ENCODE measurements at regions not wholly inside any gene's neighbourhood (a gene's known extent, or its start where the extent isn't known, plus 50 kb on each side); places are given as distances from the start of the nearest gene placed in this dataset.
"Not testable (repeated sequence)": the region's sequence is repeated elsewhere in the genome, so short reads cannot be mapped to it uniquely, and the experiment has no call there.

DNA sequence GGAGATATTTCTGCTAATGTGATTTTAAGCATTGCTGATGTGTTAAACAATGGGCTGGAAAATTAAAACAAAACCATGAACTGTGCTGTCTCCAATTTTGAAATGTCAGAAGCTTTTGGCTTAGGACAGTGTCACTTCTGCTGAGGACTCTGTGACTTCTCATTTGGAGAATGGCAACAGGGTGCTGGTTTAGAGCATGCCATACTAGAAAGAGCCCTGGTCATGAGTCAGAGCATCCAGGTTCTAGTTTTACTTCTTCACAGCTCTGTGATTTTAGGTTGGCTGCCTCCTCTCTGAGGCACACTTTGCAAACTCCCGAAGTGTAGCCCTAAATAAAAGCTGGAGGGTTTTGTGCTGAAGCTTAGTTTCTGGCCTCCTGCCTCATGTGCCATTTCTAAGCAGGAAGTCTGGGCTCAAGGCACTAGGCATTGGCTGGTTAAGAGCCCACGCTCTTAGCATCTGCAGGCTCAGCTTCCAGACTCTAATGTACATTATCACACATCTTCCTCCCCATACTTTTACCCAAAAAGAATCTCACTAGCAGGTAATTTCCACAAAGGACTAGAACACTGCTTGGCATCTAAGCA is 193.8 kb downstream of the CNTN3 start:
- no peak for DNase-seq (ENCODE audit: low read depth in 2 of 2)

GRCh38 chr3:74415731-74416130 is 198.7 kb downstream of the CNTN3 start:
- no peak for DNase-seq (ENCODE audit: low read depth in 2 of 2)

- DNase-seq (ENCODE audit: low read depth in 2 of 2) = no peak
These were observed 200.8 kb downstream of the CNTN3 start for GRCh38 chr3:74413547-74414241.

GRCh38 chr3:74410276-74410941 is 204.1 kb downstream of the CNTN3 start:
- DNase-seq (ENCODE audit: low read depth in 2 of 2) = no peak

GRCh38 chr3:74409066-74409465 is 205.4 kb downstream of the CNTN3 start:
- no peak for DNase-seq (ENCODE audit: low read depth in 2 of 2)

- no peak for DNase-seq (ENCODE audit: low read depth in 2 of 2)
These were observed 211.2 kb downstream of the CNTN3 start for GRCh38 chr3:74403307-74403706.

GRCh38 chr3:74402821-74403220 is 211.6 kb downstream of the CNTN3 start:
- DNase-seq (ENCODE audit: low read depth in 2 of 2) = no peak

DNA sequence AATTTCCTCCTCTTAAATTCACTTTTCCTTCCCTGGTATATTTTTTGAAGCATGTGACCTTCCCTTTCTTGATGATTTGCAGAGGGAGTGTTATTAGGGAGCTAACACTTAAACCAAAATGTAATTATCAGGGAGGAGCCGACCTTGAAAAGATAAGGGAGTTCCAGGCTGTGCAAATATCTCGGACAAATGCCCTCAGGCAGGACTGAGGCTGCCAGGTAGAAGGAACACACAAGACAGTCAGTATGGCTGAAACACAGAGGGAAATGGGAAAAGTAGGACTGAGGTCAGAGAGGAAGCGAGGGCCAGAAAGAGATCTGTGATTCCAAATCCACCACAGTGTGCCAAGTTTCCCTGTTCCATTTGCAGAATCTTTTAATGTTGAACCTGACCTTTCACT is 221.0 kb downstream of the CNTN3 start:
- no peak for DNase-seq (ENCODE audit: low read depth in 2 of 2)

DNA sequence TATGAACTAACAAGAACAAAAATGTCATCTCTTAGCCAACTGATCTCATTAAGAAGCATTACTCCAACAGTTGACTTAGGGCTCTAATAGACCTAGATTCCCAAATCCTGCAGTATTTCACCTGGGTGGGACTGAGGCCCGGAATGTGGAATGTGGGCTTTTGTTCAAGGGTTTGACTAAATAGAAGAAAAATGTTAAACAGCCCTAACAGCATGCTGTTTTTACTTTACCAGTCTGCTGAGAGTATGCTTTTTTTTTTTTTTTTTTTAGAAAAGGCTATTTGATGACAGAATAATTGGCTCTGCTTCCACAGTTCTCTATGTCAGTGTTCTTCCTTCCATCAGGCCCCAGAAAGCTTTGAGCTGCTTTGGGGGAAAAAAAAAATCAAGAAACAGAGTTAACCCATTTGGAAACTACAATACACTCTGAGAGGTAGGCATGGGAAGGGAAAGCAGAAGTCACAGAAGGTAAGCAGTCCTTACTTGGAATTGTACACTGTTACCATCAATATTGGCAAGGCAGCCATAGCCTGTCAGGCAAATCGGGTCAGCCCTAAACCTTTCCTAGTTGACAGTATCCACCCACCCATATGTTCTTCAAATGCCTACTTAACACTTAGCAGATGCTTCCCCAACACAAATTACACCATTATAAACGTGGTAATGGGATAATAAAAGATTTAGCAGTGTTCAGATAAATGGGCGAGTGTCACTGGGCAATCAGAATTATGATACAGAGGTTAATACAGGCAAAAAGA is 224.2 kb downstream of the CNTN3 start:
- peak; percentile 25 to 37 for DNase-seq (ENCODE audit: low read depth in 2 of 2)

DNA sequence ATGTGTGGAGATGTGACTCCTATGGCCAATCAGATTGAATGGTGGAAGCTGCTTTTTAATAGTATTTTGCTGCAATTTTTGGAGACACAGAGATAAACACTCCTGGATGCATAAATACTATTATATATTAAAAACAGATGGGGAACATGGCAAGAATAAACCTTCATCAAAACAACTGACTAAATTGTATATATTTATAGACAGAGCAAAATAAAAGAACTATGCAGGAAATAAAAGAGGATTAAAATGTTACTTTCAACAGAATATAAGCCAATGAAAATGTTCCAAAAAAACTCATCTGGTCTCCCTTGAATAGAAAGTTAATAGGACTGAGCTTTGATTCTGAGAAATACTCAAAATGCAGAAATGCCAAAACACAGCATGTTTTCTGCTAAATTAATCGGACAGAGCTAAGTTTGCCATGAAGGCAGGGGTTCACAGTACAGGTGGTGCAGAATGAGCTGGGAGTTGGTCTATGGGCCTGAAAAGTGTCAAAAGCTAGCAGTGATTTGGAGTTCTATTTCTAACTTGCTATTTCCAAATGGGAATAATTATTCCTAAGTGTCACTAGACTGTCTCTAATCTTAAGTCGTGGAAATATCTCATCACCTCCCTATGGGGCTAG is 227.2 kb downstream of the CNTN3 start:
- DNase-seq (ENCODE audit: low read depth in 2 of 2) = no peak

DNA sequence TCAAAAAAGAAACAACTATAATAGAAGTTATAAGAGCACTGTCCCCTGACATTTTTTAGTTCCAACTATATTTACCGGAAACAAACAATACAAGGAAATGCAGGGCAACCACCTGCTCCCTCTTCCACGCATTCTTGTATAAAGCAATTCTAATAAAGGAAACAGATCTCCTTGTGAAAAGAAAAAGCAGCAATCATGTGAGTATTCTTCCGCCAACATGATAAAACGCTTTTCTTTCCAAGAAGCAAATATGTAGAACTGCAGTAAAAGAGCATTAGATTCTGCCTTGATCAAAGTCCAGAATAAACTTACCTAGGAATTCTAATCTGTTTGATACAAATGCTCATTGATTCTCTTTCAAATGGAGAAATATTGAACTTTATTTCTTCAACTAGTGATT is 230.3 kb downstream of the CNTN3 start:
- no peak for DNase-seq (ENCODE audit: low read depth in 2 of 2)

DNA sequence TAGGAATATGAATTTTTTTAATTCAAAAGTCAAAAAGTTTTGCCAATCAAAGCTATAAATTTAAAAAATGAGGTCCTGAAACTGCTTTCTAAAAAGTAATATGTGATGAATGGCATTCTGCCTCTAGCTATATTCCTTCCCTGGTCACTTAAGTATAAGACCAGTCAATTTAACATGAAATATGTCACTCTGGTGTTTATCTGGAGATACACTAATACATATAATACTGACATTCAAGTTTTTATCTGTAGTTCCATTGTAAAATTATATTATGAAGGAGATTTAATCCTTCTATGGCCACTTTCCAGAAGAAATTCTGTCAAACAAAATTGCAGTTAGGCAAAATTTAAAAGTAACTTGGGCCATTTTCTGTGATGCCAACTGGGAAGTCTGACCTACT is 236.8 kb downstream of the CNTN3 start:
- no peak for DNase-seq (ENCODE audit: low read depth in 2 of 2)

GRCh38 chr3:74376323-74376722 is 238.1 kb downstream of the CNTN3 start:
- DNase-seq (ENCODE audit: low read depth in 2 of 2) = not testable (repeated sequence)

DNA sequence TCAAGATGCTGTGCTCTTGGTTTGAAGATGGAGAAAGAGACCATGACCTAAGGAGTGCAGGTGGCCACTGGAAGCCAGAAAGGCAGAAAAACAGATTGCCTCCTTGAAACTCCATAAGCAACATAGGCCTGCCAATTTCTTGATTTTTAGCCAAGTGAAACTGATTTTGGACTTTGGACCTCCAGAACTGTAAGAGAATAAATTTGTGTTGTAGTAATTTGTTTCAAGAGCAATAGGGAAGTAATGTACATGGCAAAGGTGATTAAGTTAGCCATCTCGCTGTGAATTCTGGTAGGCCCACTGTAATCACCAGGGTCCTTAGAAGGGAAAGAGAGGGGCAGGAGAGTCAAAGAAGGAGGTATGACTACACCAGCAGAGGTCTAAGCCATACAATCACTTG is 238.8 kb downstream of the CNTN3 start:
- no peak for DNase-seq (ENCODE audit: low read depth in 2 of 2)

DNA sequence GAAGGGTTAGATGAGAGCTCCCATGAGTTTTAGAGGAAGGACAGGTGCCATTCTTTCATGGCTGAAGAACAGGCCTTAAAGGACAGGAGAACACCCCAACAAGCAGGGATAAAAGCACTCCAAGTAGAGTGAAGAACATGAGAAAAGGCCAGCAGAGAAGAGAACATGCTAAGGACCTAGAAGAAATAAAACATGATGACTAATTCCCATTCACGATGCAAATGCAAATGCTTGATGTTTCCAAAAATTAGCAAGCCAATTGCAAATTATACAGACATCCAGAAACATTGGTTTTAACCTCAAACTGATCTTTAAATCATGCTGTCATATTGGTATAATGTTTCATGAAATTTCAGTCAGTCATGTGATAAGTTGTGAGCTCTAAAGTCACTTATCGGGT is 241.7 kb downstream of the CNTN3 start:
- no peak for DNase-seq (ENCODE audit: low read depth in 2 of 2)

GRCh38 chr3:74370342-74370741 is 244.1 kb downstream of the CNTN3 start:
- DNase-seq (ENCODE audit: low read depth in 2 of 2) = no peak

- no peak for DNase-seq (ENCODE audit: low read depth in 2 of 2)
These were observed 248.1 kb downstream of the CNTN3 start for GRCh38 chr3:74366331-74366730.

DNA sequence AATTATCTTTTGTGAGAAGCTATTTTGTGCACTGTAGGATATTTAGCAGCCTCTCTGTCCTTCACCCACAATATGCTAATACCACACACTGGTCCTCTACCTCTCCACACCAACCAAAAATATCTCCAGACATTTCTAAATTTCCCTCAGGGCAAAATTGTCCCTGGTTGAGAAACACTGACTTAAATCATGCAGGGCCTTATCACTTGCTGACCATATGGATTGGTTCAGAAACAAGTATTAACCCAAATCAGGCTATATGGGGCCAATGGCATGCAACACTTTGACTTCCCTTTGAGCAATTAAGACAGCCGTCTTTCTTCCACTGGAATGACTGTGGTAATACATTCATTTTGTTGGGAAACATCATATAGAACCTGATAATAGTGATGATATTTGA is 251.1 kb downstream of the CNTN3 start:
- DNase-seq (ENCODE audit: low read depth in 2 of 2) = no peak

DNA sequence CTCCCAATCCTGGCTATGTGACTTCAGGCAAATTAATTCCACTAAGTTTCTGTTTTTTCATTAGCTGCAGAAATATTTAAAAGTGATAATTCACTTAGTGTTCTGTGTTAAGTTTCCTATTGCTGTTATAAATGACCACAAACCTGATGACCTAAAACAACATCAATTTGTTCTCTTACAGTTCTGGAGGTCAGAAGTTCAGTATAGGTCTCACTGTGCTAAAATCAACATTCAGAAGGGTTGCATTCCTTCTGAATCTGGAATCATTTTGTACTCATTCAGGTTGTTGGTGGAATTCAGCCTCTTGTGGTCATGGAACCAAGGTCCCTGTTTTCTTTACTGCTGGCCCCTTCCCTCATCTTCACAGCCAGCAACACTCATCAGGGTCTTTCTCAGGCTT is 254.1 kb downstream of the CNTN3 start:
- DNase-seq (ENCODE audit: low read depth in 2 of 2) = no peak

DNA sequence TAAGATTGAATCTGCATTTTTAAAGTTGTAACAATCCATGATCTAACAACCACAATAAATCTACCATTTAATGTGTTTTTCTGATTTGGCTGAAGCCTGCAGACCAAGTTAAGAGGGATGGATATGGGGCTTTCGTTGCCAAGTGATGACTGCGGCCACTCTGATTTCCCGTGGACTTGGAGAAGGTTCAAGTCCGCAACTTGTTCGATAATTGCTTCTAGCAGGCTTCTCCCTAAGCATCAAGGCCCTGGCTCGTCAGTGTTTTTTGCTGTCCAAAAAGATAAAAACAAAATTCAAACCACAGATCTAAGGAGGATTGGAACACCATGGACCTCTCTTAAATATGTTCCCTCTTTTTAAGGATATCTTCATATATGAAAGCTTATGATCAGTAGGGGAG is 256.6 kb downstream of the CNTN3 start:
- DNase-seq (ENCODE audit: low read depth in 2 of 2) = no peak

DNA sequence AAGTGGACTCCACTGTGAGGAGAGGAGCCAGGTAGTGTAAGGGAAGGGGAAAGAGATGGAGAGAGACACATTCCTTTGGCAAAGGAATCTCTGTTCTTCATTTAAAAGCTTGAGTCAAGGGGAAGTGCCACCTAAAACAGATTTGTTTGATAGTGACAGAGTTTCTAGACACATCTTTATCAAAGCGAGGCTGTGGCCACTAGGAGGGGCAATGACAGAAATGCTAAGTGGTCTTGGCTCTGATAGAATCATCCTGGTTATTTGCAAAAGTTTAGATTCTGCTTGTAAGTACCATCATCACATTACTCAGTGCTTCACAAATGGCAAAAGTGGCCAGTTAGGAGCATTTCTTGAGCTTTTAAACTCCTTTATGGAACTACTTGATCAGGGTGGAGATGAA is 261.4 kb downstream of the CNTN3 start:
- DNase-seq (ENCODE audit: low read depth in 2 of 2) = no peak

DNA sequence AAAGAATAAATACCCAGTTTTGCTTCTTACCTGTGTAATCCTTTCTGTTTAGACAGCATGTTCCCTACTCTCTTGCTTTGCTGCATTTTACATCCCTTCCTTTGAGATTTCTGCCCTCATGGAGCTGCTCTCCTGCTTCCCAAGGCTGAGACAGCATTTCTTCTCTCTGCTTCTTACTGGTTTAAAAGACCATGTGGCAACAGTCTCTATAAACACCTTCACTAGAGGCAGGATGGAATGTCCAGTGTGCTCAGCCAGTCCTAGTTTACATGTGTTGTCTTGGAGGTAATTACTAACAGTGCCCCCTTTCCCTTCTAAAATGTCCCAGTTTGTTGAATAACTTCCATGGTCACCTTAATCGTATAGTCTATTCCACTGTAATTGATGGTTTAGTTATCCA is 262.3 kb downstream of the CNTN3 start:
- DNase-seq (ENCODE audit: low read depth in 2 of 2) = no peak

Measured in fibroblast of skin of left biceps (primary cell).